Keratinocyte (primary cell): ENCODE measurements at regions not wholly inside any gene's neighbourhood (a gene's known extent, or its start where the extent isn't known, plus 50 kb on each side); places are given as distances from the start of the nearest gene placed in this dataset.

Experiments used
- DNase-seq: peaks from one replicate; pipeline ENCODE4 v3.0.0-alpha.2; 2011; ENCODE audit warnings: low read depth, missing footprints, low spot score
- FAIRE-seq: peaks from 2 replicates; lab custom pipeline; 2011; peaks lifted over from hg19 to GRCh38; lab: Jason Lieb, UNC
- H2AFZ ChIP-seq: 2 replicates; pipeline ENCODE4 v1.6.0; 2012; ENCODE audit warnings: low read length, control low read depth, inconsistent platforms; ENCODE audit not compliant: control insufficient read depth
- H3K27ac ChIP-seq: 2 replicates; pipeline ENCODE4 v1.5.1; 2011; ENCODE audit warnings: low read length; ENCODE audit not compliant: control insufficient read depth, insufficient read depth
- H3K27me3 ChIP-seq: 3 replicates; pipeline ENCODE4 v1.6.0; 2011; ENCODE audit warnings: low read length; ENCODE audit not compliant: control insufficient read depth, insufficient read depth; ENCODE audit errors: extremely low read depth
- H3K36me3 ChIP-seq, 2 experiments: 2 replicates in 1 of 2; 3 replicates in 1 of 2; pipeline ENCODE4 v1.5.1; 2011; ENCODE audit warnings: low read length in 2 of 2, mild to moderate bottlenecking in 1 of 2; ENCODE audit not compliant: control insufficient read depth in 2 of 2, insufficient read depth in 2 of 2; ENCODE audit errors: extremely low read depth in 1 of 2
- H3K4me1 ChIP-seq: 3 replicates; pipeline ENCODE4 v1.5.1; 2011; ENCODE audit warnings: low read length; ENCODE audit not compliant: control insufficient read depth, insufficient read depth; ENCODE audit errors: extremely low read depth
- H3K4me2 ChIP-seq: 3 replicates; pipeline ENCODE4 v1.6.0; 2011; ENCODE audit warnings: low read depth, low read length; ENCODE audit not compliant: control insufficient read depth, insufficient read depth; ENCODE audit errors: extremely low read depth
- H3K4me3 ChIP-seq, 3 experiments: fragments of 200-600 bp in 1 of 3; sonication (generic) in 1 of 3; 2 replicates in 2 of 3; 3 replicates in 1 of 3; pipeline ENCODE4 v1.5.1; 2011 to 2016; ENCODE audit warnings: low read length in 3 of 3, mild to moderate bottlenecking in 3 of 3, control low read depth in 2 of 3, inconsistent platforms in 1 of 3, low read depth in 1 of 3, mixed read lengths in 1 of 3, mixed run types in 1 of 3, moderate library complexity in 1 of 3; ENCODE audit not compliant: control insufficient read depth in 2 of 3, insufficient read depth in 2 of 3; ENCODE audit errors: extremely low read depth in 1 of 3
- H3K79me2 ChIP-seq: 2 replicates; pipeline ENCODE4 v1.6.0; 2012; ENCODE audit warnings: low read length; ENCODE audit not compliant: control insufficient read depth, insufficient read depth
- H3K9ac ChIP-seq: 3 replicates; pipeline ENCODE4 v1.6.0; 2011; ENCODE audit warnings: low read length; ENCODE audit not compliant: control insufficient read depth, insufficient read depth; ENCODE audit errors: extremely low read depth
- H3K9me1 ChIP-seq: 3 replicates; pipeline ENCODE4 v1.6.0; 2011; ENCODE audit warnings: low read length; ENCODE audit not compliant: control insufficient read depth, insufficient read depth; ENCODE audit errors: extremely low read depth
- H3K9me3 ChIP-seq: 2 replicates; pipeline ENCODE4 v1.5.1; 2012; ENCODE audit warnings: low read depth, low read length; ENCODE audit not compliant: control insufficient read depth
- H4K20me1 ChIP-seq: 3 replicates; pipeline ENCODE4 v1.6.0; 2011; ENCODE audit warnings: low read length; ENCODE audit not compliant: control insufficient read depth, insufficient read depth; ENCODE audit errors: extremely low read depth
- CTCF ChIP-seq, 3 experiments: IDR thresholded peaks in 1 of 3; conservative IDR thresholded peaks in 1 of 3; optimal IDR thresholded peaks in 1 of 3; 2 replicates in 2 of 3; 3 replicates in 1 of 3; pipeline versions ENCODE3 to v1.5.1; 2011; ENCODE audit warnings: low read length in 3 of 3, mild to moderate bottlenecking in 3 of 3, moderate library complexity in 2 of 3, control low read depth in 1 of 3, inconsistent platforms in 1 of 3; ENCODE audit not compliant: insufficient read depth in 2 of 3; ENCODE audit errors: extremely low read depth in 1 of 3
- EZH2 ChIP-seq: IDR thresholded peaks from one replicate; pipeline ENCODE4 v1.6.1; 2012; ENCODE audit warnings: inconsistent platforms, mild to moderate bottlenecking, low read length, moderate library complexity
- dilution Hi-C: fragments of 300-500 bp; cut with MboI; formaldehyde crosslinking; loops from one replicate; pipeline ENCODE4 v1.7.0; 2020; ENCODE audit warnings: low sequenced_read_pairs; ENCODE audit not compliant: extremely low pct_ligation_motif_present

GRCh38 chr6:140774080-140774505 is 1358.6 kb upstream of the GJE1 start:
- dilution Hi-C loops, result no loop called here
- Histone ChIP-seq H3K9me1 (no peaks in the 10 kb centered on the region), H3K4me1 (peaks cover 9% of the 10 kb centered on the region), H4K20me1 (no peaks in the 10 kb centered on the region), H3K9ac (no peak overlapping the region), H3K9me3 (peaks cover 3% of the 10 kb centered on the region), H3K4me3 (no peak overlapping the region), H3K4me2 (no peak overlapping the region), H3K27ac (no peak overlapping the region), H3K36me3 (no peaks in the 10 kb centered on the region), H2AFZ (no peak overlapping the region), H3K27me3 (no peaks in the 10 kb centered on the region), H3K79me2 (no peaks in the 10 kb centered on the region)
- DNase-seq (no peak), FAIRE-seq (peak; percentile 90)
- TF ChIP-seq CTCF (optimal IDR thresholded peaks at IDR 0.05 in 1 of 3, IDR thresholded peaks at IDR 0.05 in 1 of 3, conservative IDR thresholded peaks at IDR 0.05 in 1 of 3; ENCODE audit: extremely low read depth in 1 of 3, insufficient read depth in 2 of 3, low read length in 3 of 3) (no peak), EZH2 (no peak)

GRCh38 chr6:140773276-140773675 is 1359.4 kb upstream of the GJE1 start:
- Histone ChIP-seq H4K20me1 (no peaks in the 10 kb centered on the region), H3K79me2 (no peaks in the 10 kb centered on the region), H3K9me3 (peaks cover 3% of the 10 kb centered on the region), H3K4me2 (no peak overlapping the region), H3K9ac (no peak overlapping the region), H3K9me1 (no peaks in the 10 kb centered on the region), H3K27ac (no peak overlapping the region), H3K27me3 (no peaks in the 10 kb centered on the region), H2AFZ (no peak overlapping the region), H3K4me1 (peaks cover 9% of the 10 kb centered on the region), H3K36me3 (no peaks in the 10 kb centered on the region), H3K4me3 (no peak overlapping the region)
- DNase-seq (no peak), FAIRE-seq (no peak)
- TF ChIP-seq CTCF (optimal IDR thresholded peaks at IDR 0.05 in 1 of 3, IDR thresholded peaks at IDR 0.05 in 1 of 3, conservative IDR thresholded peaks at IDR 0.05 in 1 of 3; ENCODE audit: extremely low read depth in 1 of 3, insufficient read depth in 2 of 3, low read length in 3 of 3) (no peak), EZH2 (no peak)
- dilution Hi-C loops, result no loop called here
